ENCODE measurements at regions not wholly inside any gene's neighbourhood (a gene's known extent, or its start where the extent isn't known, plus 50 kb on each side); places are given as distances from the start of the nearest gene placed in this dataset.

- DNase-seq, result no peak
Observed at GRCh38 chr16:80418517-80419355, 122.1 kb upstream of the DYNLRB2 start.

- DNase-seq, result no peak
Observed at GRCh38 chr16:80417706-80418271, 123.0 kb upstream of the DYNLRB2 start.

- DNase-seq, result no peak
Observed at GRCh38 chr16:80408014-80408413, 132.8 kb upstream of the DYNLRB2 start.

GRCh38 chr16:80407265-80407987 is 133.4 kb upstream of the DYNLRB2 start:
- DNase-seq, result no peak

GRCh38 chr16:80404847-80405246 is 135.9 kb upstream of the DYNLRB2 start:
- DNase-seq, result no peak

- DNase-seq, result no peak
Observed at GRCh38 chr16:80403894-80404293, 136.9 kb upstream of the DYNLRB2 start.

- no peak for DNase-seq
Observed at GRCh38 chr16:80390871-80391489, 149.8 kb upstream of the DYNLRB2 start.

GRCh38 chr16:80390046-80390445 is 150.7 kb upstream of the DYNLRB2 start:
- DNase-seq, result no peak

GRCh38 chr16:80389338-80389737 is 151.5 kb upstream of the DYNLRB2 start:
- no peak for DNase-seq

GRCh38 chr16:80387318-80387921 is 153.4 kb upstream of the DYNLRB2 start:
- no peak for DNase-seq

- no peak for DNase-seq
Observed at GRCh38 chr16:80384862-80385261, 155.9 kb upstream of the DYNLRB2 start.

GRCh38 chr16:80380514-80380913 is 160.3 kb upstream of the DYNLRB2 start:
- DNase-seq, result no peak

GRCh38 chr16:80377096-80377956 is 163.5 kb upstream of the DYNLRB2 start:
- no peak for DNase-seq

GRCh38 chr16:80375973-80376372 is 164.8 kb upstream of the DYNLRB2 start:
- no peak for DNase-seq

- DNase-seq, result no peak
Observed at GRCh38 chr16:80375513-80375912, 165.3 kb upstream of the DYNLRB2 start.

GRCh38 chr16:80372341-80372740 is 168.5 kb upstream of the DYNLRB2 start:
- DNase-seq, result no peak

GRCh38 chr16:80369138-80369958 is 171.4 kb upstream of the DYNLRB2 start:
- no peak for DNase-seq

- no peak for DNase-seq
Observed at GRCh38 chr16:80367037-80367658, 173.6 kb upstream of the DYNLRB2 start.

GRCh38 chr16:80366023-80366422 is 174.8 kb upstream of the DYNLRB2 start:
- DNase-seq, result no peak

GRCh38 chr16:80362816-80363215 is 178.0 kb upstream of the DYNLRB2 start:
- DNase-seq, result no peak

GRCh38 chr16:80356365-80356764 is 184.4 kb upstream of the DYNLRB2 start:
- DNase-seq, result no peak
